ENCODE measurements at regions not wholly inside any gene's neighbourhood (a gene's known extent, or its start where the extent isn't known, plus 50 kb on each side); places are given as distances from the start of the nearest gene placed in this dataset.

GRCh38 chr3:181881749-181882148 is 170.0 kb downstream of the SOX2 start:
- intact Hi-C loops (cut with micrococcal nuclease): no loop called here
- H3K4me1 Mint-ChIP-seq (ENCODE audit: low read depth): no peaks in the 10 kb centered on the region
- no peak overlapping the region for H3K4me3 Mint-ChIP-seq
- H3K36me3 Mint-ChIP-seq (ENCODE audit: low read depth): no peaks in the 10 kb centered on the region
- no peaks in the 10 kb centered on the region for H3K27me3 Mint-ChIP-seq
- H3K9me3 Mint-ChIP-seq: no peaks in the 10 kb centered on the region
- no peak overlapping the region for H3K27ac Mint-ChIP-seq

DNA sequence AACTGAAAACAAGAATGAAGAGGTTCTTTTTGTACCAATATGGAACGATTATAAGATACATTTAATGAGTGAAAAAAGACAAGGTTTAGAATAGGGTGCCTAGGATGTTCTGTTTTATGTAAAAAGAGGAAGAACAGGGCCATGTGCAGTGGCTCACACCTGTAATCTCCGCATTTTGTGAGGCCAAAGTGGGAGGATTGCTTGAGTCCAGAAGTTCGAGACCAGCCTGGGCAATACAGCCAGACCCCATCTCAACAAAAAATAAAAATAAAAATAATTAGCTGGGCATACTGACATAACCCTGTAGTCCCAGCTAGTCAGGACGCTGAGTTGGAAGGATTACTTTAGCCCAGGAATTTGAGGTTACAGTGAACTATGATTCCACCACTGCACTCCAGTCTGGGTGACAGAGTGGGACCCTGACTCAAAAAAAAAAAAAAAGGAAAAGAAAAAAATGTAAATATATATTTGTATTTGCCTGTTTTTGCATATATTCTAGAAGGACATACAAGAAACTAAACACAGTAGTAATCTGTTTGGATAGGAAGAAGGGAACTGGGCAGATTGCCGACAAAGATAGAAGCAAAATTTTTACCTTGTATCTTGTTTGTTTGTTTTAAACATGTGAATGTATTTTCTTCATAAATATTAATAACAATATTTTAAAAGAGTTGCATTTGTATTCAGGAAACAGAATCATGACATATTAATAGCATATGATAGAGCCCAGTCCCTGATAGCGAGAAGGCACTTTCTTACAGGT is 174.3 kb downstream of the SOX2 start:
- Mint-ChIP-seq H3K27me3 (no peaks in the 10 kb centered on the region), H3K9me3 (no peaks in the 10 kb centered on the region), H3K27ac (no peak overlapping the region), H3K4me1 (ENCODE audit: low read depth) (no peaks in the 10 kb centered on the region), H3K4me3 (no peak overlapping the region), H3K36me3 (ENCODE audit: low read depth) (no peaks in the 10 kb centered on the region)
- intact Hi-C loops (cut with micrococcal nuclease): no loop called here

- Mint-ChIP-seq H3K9me3 (no peaks in the 10 kb centered on the region), H3K27me3 (no peaks in the 10 kb centered on the region), H3K4me3 (no peak overlapping the region), H3K27ac (no peak overlapping the region), H3K4me1 (ENCODE audit: low read depth) (no peaks in the 10 kb centered on the region), H3K36me3 (ENCODE audit: low read depth) (no peaks in the 10 kb centered on the region)
- intact Hi-C loops (cut with micrococcal nuclease): no loop called here
Observed at GRCh38 chr3:181886676-181887075, 175.0 kb downstream of the SOX2 start.

DNA sequence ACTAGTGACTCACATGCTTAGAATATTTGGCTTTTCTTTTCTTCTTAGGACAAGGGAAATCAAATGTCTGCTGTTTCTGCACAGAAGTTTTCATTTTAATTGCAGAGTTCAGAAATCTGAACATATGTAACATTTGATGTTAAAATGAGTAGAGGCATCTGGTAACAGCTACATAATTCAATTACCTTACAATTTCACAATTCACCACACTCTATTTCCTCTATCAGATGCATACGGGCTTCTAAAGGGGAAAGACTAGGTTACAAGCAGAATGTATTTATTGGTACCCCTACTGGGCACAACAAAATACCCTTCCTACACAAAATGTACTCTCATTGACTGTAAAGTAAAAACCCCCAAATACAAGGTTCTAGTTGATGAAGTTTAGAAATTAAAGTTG is 176.0 kb downstream of the SOX2 start:
- Mint-ChIP-seq H3K9me3 (no peaks in the 10 kb centered on the region), H3K4me3 (no peak overlapping the region), H3K27me3 (no peaks in the 10 kb centered on the region), H3K36me3 (ENCODE audit: low read depth) (no peaks in the 10 kb centered on the region), H3K27ac (no peak overlapping the region), H3K4me1 (ENCODE audit: low read depth) (no peaks in the 10 kb centered on the region)
- intact Hi-C loops (cut with micrococcal nuclease): no loop called here

DNA sequence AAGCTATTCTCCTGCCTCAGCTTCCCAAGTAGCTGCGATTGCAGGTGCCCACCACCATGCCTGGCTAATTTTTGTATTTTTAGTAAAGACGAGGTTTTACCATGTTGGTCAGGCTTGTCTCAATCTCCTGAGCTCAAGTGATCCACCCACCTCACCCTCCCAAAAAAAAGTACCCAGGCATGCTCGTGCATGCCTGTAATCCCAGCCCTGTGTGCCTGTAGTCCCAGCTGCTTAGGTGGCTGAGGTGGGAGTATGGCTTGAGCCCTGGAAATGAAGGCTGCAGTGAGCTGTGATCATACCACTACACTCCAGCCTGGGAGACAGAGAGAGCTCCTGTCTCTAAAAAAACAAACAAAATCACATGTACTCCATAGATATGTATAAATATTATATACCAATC is 176.5 kb downstream of the SOX2 start:
- intact Hi-C loops (cut with micrococcal nuclease): no loop called here
- H3K4me3 Mint-ChIP-seq: no peak overlapping the region
- H3K27ac Mint-ChIP-seq: no peak overlapping the region
- no peaks in the 10 kb centered on the region for H3K4me1 Mint-ChIP-seq (ENCODE audit: low read depth)
- H3K36me3 Mint-ChIP-seq (ENCODE audit: low read depth): no peaks in the 10 kb centered on the region
- no peaks in the 10 kb centered on the region for H3K27me3 Mint-ChIP-seq
- no peaks in the 10 kb centered on the region for H3K9me3 Mint-ChIP-seq

GRCh38 chr3:181892848-181893247 is 181.1 kb downstream of the SOX2 start:
- H3K9me3 Mint-ChIP-seq: no peaks in the 10 kb centered on the region
- H3K4me1 Mint-ChIP-seq (ENCODE audit: low read depth): no peaks in the 10 kb centered on the region
- no peak overlapping the region for H3K27ac Mint-ChIP-seq
- H3K27me3 Mint-ChIP-seq: no peaks in the 10 kb centered on the region
- H3K36me3 Mint-ChIP-seq (ENCODE audit: low read depth): no peaks in the 10 kb centered on the region
- no peak overlapping the region for H3K4me3 Mint-ChIP-seq
- intact Hi-C loops (cut with micrococcal nuclease): no loop called here

DNA sequence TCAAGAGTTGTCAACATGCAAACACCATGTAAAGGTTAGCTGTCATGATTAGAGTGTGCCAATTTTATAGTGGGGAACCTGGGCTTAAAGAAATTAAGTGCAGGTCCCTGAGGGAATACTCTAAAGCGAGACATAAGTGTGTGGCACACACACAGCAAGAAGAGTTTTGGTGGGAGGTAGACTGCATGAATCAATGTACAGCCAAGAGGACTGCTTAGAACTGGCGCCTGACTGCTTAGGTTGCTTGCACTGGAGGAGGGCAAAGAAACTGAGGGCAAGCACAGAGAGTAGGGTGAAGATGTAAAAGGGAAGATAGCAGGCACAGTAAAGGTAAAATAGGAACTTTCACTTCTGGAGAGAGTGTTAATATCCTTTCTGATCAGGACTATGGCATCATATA is 184.9 kb downstream of the SOX2 start:
- no peaks in the 10 kb centered on the region for H3K9me3 Mint-ChIP-seq
- H3K36me3 Mint-ChIP-seq (ENCODE audit: low read depth): no peaks in the 10 kb centered on the region
- intact Hi-C loops (cut with micrococcal nuclease): no loop called here
- no peak overlapping the region for H3K4me3 Mint-ChIP-seq
- H3K27me3 Mint-ChIP-seq: no peaks in the 10 kb centered on the region
- no peak overlapping the region for H3K27ac Mint-ChIP-seq
- no peaks in the 10 kb centered on the region for H3K4me1 Mint-ChIP-seq (ENCODE audit: low read depth)

GRCh38 chr3:181899702-181900101 is 188.0 kb downstream of the SOX2 start:
- H3K27me3 Mint-ChIP-seq: no peaks in the 10 kb centered on the region
- H3K9me3 Mint-ChIP-seq: no peaks in the 10 kb centered on the region
- no peak overlapping the region for H3K4me3 Mint-ChIP-seq
- intact Hi-C loops (cut with micrococcal nuclease): no loop called here
- no peaks in the 10 kb centered on the region for H3K4me1 Mint-ChIP-seq (ENCODE audit: low read depth)
- no peaks in the 10 kb centered on the region for H3K36me3 Mint-ChIP-seq (ENCODE audit: low read depth)
- H3K27ac Mint-ChIP-seq: no peak overlapping the region

GRCh38 chr3:181901626-181902025 is 189.9 kb downstream of the SOX2 start:
- no peaks in the 10 kb centered on the region for H3K4me1 Mint-ChIP-seq (ENCODE audit: low read depth)
- H3K36me3 Mint-ChIP-seq (ENCODE audit: low read depth): no peaks in the 10 kb centered on the region
- no peaks in the 10 kb centered on the region for H3K27me3 Mint-ChIP-seq
- no peak overlapping the region for H3K27ac Mint-ChIP-seq
- intact Hi-C loops (cut with micrococcal nuclease): no loop called here
- no peak overlapping the region for H3K4me3 Mint-ChIP-seq
- no peaks in the 10 kb centered on the region for H3K9me3 Mint-ChIP-seq

GRCh38 chr3:181906338-181906737 is 194.6 kb downstream of the SOX2 start:
- H3K36me3 Mint-ChIP-seq (ENCODE audit: low read depth): no peaks in the 10 kb centered on the region

DNA sequence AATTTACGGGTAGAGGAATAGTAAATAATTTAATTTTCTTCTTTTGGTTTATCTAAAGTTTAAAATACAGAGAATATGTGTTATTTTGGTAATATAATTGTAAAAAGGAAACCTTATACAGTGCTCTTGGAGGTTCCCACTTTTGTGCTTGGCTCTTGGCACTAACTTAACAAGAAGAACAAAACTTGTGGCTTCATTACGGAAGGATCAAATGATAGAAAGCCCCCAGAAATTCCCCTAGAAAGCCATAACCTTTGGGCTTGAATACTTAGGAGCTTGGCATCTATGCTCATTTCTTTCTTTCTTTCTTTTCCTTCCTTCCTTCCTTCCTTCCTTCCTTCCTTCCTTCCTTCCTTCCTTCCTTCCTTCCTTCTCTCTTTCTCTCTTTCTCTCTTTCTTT is 197.5 kb downstream of the SOX2 start:
- no peaks in the 10 kb centered on the region for H3K9me3 Mint-ChIP-seq
- no peaks in the 10 kb centered on the region for H3K4me1 Mint-ChIP-seq (ENCODE audit: low read depth)
- H3K4me3 Mint-ChIP-seq: no peak overlapping the region
- intact Hi-C loops (cut with micrococcal nuclease): no loop called here
- H3K27me3 Mint-ChIP-seq: no peaks in the 10 kb centered on the region
- H3K36me3 Mint-ChIP-seq (ENCODE audit: low read depth): no peaks in the 10 kb centered on the region
- no peak overlapping the region for H3K27ac Mint-ChIP-seq

More at GRCh38 chr3:181906338-181906737, 194.6 kb downstream of the SOX2 start:
- Mint-ChIP-seq H3K27ac (no peak overlapping the region), H3K9me3 (no peaks in the 10 kb centered on the region), H3K27me3 (no peaks in the 10 kb centered on the region), H3K4me1 (ENCODE audit: low read depth) (no peaks in the 10 kb centered on the region), H3K4me3 (no peak overlapping the region)
- intact Hi-C loops (cut with micrococcal nuclease): no loop called here

- Mint-ChIP-seq H3K36me3 (ENCODE audit: low read depth) (no peaks in the 10 kb centered on the region), H3K27me3 (no peaks in the 10 kb centered on the region), H3K4me3 (no peak overlapping the region), H3K27ac (no peak overlapping the region), H3K4me1 (ENCODE audit: low read depth) (no peaks in the 10 kb centered on the region), H3K9me3 (no peaks in the 10 kb centered on the region)
- intact Hi-C loops (cut with micrococcal nuclease): no loop called here
Observed at GRCh38 chr3:181912384-181912783, 200.7 kb downstream of the SOX2 start.

DNA sequence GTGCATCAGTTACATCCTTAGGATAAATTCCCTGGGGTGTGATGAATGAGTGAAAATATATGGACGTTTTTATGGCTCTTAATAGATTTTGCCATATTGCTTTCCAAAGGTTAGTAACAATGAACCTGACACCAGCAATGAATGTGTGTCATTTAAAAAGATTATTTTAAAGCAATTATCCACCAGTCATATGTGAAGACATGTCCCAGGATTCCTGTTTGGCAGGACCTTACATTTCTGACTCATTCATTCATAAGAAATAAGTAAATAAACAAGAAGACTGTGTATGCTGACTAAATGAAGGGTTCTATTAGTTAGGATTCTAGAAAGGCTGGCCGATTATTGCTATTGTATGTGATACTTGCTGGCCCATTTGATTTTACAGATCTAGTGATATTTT is 201.5 kb downstream of the SOX2 start:
- intact Hi-C loops (cut with micrococcal nuclease): no loop called here
- no peak overlapping the region for H3K4me3 Mint-ChIP-seq
- H3K27ac Mint-ChIP-seq: no peak overlapping the region
- H3K36me3 Mint-ChIP-seq (ENCODE audit: low read depth): no peaks in the 10 kb centered on the region
- no peaks in the 10 kb centered on the region for H3K4me1 Mint-ChIP-seq (ENCODE audit: low read depth)
- no peaks in the 10 kb centered on the region for H3K27me3 Mint-ChIP-seq
- H3K9me3 Mint-ChIP-seq: no peaks in the 10 kb centered on the region

DNA sequence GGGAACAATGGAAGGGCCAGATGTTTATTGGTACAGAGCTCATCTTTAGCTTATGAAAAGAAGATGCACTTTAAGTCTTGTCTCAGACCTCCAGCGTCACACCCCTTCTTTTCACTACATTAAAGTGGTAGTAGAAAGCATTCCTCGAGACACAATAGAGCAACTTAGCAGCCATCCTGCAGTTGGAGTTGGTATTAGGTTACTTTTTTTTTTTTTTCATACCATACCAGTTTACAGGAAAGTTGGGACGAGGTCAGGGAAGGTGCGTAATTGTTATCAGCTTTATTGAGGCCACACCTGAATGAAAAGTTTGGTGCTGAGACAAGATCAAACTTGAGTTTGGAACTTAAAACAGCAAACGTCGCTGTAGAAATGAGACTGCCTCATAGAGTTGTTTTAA is 203.8 kb downstream of the SOX2 start:
- no peaks in the 10 kb centered on the region for H3K27me3 Mint-ChIP-seq
- no peaks in the 10 kb centered on the region for H3K4me1 Mint-ChIP-seq (ENCODE audit: low read depth)
- no peaks in the 10 kb centered on the region for H3K9me3 Mint-ChIP-seq
- no peak overlapping the region for H3K4me3 Mint-ChIP-seq
- intact Hi-C loops (cut with micrococcal nuclease): no loop called here
- no peaks in the 10 kb centered on the region for H3K36me3 Mint-ChIP-seq (ENCODE audit: low read depth)
- no peak overlapping the region for H3K27ac Mint-ChIP-seq

- H3K27ac Mint-ChIP-seq: no peak overlapping the region
- H3K4me3 Mint-ChIP-seq: no peak overlapping the region
- no peaks in the 10 kb centered on the region for H3K27me3 Mint-ChIP-seq
- H3K4me1 Mint-ChIP-seq (ENCODE audit: low read depth): no peaks in the 10 kb centered on the region
- intact Hi-C loops (cut with micrococcal nuclease): no loop called here
- no peaks in the 10 kb centered on the region for H3K36me3 Mint-ChIP-seq (ENCODE audit: low read depth)
- no peaks in the 10 kb centered on the region for H3K9me3 Mint-ChIP-seq
Observed at GRCh38 chr3:181916013-181916412, 204.3 kb downstream of the SOX2 start.
